ENCODE measurements at regions not wholly inside any gene's neighbourhood (a gene's known extent, or its start where the extent isn't known, plus 50 kb on each side); places are given as distances from the start of the nearest gene placed in this dataset.

DNA sequence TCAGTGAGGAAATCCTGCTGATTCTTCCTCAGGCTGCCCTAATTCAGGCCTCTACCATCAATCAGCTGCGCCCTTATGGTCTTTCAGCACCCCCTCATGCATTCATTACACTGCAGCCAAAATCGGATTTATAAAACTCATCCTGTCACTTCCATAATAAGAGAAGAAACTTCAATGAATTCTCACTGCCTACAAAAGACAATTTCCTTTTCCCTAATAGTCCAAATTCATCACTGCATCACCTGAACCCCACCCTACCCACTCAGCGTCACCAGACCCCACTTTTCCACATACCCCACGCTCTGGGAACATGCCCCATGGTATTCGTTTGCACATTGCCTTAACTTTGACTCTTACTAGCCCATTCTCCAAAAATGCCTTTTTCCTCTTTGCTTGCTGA lies 92.0 kb downstream of the C13orf42 start:
- Histone ChIP-seq H3K9ac (ENCODE audit: insufficient read depth in 1 of 2, low read depth in 2 of 2, low read length in 2 of 2) (no peak overlapping the region), H3K79me2 (ENCODE audit: control insufficient read depth, insufficient read depth, low read length) (no peaks in the 10 kb centered on the region), H3K9me1 (ENCODE audit: control insufficient read depth, insufficient read depth, low read length) (no peaks in the 10 kb centered on the region), H3K4me3 (no peak overlapping the region), H4K20me1 (replicated peaks; ENCODE audit: control insufficient read depth, insufficient read depth, low read length) (no peaks in the 10 kb centered on the region), H3K4me1 (replicated peaks in 1 of 2; ENCODE audit: control insufficient read depth in 2 of 2, insufficient read depth in 2 of 2, low read length in 2 of 2) (no peaks in the 10 kb centered on the region), H3K4me2 (ENCODE audit: insufficient read depth, low read length) (no peak overlapping the region), H3K36me3 (ENCODE audit: control insufficient read depth, insufficient read depth, low read length) (no peaks in the 10 kb centered on the region), H3K27me3 (ENCODE audit: control insufficient read depth in 2 of 2, insufficient read depth in 2 of 2, low read length in 2 of 2) (peaks cover 0 to 22% of the 10 kb centered on the region in 2 experiments; a peak in 2 of 5 replicates), H3K9me3 (replicated peaks; ENCODE audit: control insufficient read depth, insufficient read depth, low read depth, low read length) (no peaks in the 10 kb centered on the region), H2AFZ (ENCODE audit: low read depth, low read length) (no peak overlapping the region), H3K27ac (ENCODE audit: extremely low read depth, low read depth, low read length) (no peak overlapping the region)
- no peak for DNase-seq (ENCODE audit: extremely low read depth in 1 of 4, low spot score in 3 of 4)
- ChIA-PET POLR2A (no interaction called here), CTCF (ENCODE audit: low intra/inter-chr PET ratio) (no interaction called here)
- no TSS peak for BruUV-seq (replicated peaks)
- ATAC-seq: no peak
- FAIRE-seq: no peak
- TF ChIP-seq PTTG1 (tag; IDR thresholded peaks at IDR 0.05; ENCODE audit: low read depth) (no peak), FOS (IDR thresholded peaks at IDR 0.05; ENCODE audit: extremely low read depth, insufficient read length) (no peak), ILF3 (IDR thresholded peaks at IDR 0.05; ENCODE audit: borderline replicate concordance) (no peak), DIDO1 (tag; IDR thresholded peaks at IDR 0.05; ENCODE audit: low read depth) (no peak), ZNF324 (CRISPR knock-in tag; IDR thresholded peaks at IDR 0.05) (no peak), ZNF384 (IDR thresholded peaks at IDR 0.05; ENCODE audit: low read depth, low read length) (no peak)
- TF ChIP-seq, protein P1, sequence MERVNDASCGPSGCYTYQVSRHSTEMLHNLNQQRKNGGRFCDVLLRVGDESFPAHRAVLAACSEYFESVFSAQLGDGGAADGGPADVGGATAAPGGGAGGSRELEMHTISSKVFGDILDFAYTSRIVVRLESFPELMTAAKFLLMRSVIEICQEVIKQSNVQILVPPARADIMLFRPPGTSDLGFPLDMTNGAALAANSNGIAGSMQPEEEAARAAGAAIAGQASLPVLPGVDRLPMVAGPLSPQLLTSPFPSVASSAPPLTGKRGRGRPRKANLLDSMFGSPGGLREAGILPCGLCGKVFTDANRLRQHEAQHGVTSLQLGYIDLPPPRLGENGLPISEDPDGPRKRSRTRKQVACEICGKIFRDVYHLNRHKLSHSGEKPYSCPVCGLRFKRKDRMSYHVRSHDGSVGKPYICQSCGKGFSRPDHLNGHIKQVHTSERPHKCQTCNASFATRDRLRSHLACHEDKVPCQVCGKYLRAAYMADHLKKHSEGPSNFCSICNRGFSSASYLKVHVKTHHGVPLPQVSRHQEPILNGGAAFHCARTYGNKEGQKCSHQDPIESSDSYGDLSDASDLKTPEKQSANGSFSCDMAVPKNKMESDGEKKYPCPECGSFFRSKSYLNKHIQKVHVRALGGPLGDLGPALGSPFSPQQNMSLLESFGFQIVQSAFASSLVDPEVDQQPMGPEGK (CRISPR knock-in tag; IDR thresholded peaks at IDR 0.05; ENCODE audit: borderline replicate concordance): no peak
- TF ChIP-seq, protein P2, sequence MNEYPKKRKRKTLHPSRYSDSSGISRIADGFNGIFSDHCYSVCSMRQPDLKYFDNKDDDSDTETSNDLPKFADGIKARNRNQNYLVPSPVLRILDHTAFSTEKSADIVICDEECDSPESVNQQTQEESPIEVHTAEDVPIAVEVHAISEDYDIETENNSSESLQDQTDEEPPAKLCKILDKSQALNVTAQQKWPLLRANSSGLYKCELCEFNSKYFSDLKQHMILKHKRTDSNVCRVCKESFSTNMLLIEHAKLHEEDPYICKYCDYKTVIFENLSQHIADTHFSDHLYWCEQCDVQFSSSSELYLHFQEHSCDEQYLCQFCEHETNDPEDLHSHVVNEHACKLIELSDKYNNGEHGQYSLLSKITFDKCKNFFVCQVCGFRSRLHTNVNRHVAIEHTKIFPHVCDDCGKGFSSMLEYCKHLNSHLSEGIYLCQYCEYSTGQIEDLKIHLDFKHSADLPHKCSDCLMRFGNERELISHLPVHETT (CRISPR knock-in tag; conservative IDR thresholded peaks at IDR 0.05 in 1 of 2, IDR thresholded peaks at IDR 0.05 in 1 of 2): no peak
- intact Hi-C loops (cut with micrococcal nuclease): no loop called here
- 2% methylated on average over 5 of the region's 5 CpGs for WGBS (ENCODE audit: insufficient coverage, low coverage, missing lambda C conversion rate)
- in situ Hi-C loops (cut with MboI): no loop called here
